Hepatocyte (in vitro differentiated cells): ENCODE measurements at regions not wholly inside any gene's neighbourhood (a gene's known extent, or its start where the extent isn't known, plus 50 kb on each side); places are given as distances from the start of the nearest gene placed in this dataset.

Experiments used
- DNase-seq: peaks from one replicate; pipeline ENCODE4 v3.0.0-alpha.2; 2016; ENCODE audit warnings: low spot score
- H2AFZ ChIP-seq: fragments of 200-600 bp; sonication (generic); 2 replicates; pipeline ENCODE4 v1.6.0; 2016; ENCODE audit warnings: antibody characterized with exemption, mild to moderate bottlenecking
- H3K27ac ChIP-seq: fragments of 200-600 bp; sonication (generic); 2 replicates; pipeline ENCODE4 v1.5.1; 2016; ENCODE audit warnings: mild to moderate bottlenecking
- H3K27me3 ChIP-seq: fragments of 200-600 bp; sonication (generic); 2 replicates; pipeline ENCODE4 v1.6.1; 2016
- H3K36me3 ChIP-seq: fragments of 200-600 bp; sonication (generic); replicated peaks from 2 replicates; pipeline ENCODE4 v1.5.1; 2016; ENCODE audit warnings: low read depth; ENCODE audit not compliant: insufficient read depth
- H3K4me1 ChIP-seq: fragments of 200-600 bp; sonication (generic); 2 replicates; pipeline ENCODE4 v1.5.1; 2016; ENCODE audit warnings: mild to moderate bottlenecking, moderate library complexity; ENCODE audit not compliant: insufficient read depth
- H3K4me2 ChIP-seq: fragments of 200-600 bp; sonication (generic); 2 replicates; pipeline ENCODE4 v1.6.0; 2016
- H3K4me3 ChIP-seq: fragments of 200-600 bp; sonication (generic); 2 replicates; pipeline ENCODE4 v1.5.1; 2016; ENCODE audit warnings: mild to moderate bottlenecking
- H3K79me2 ChIP-seq: fragments of 200-600 bp; sonication (generic); 2 replicates; pipeline ENCODE4 v1.6.0; 2017; ENCODE audit warnings: mild to moderate bottlenecking
- H3K9me2 ChIP-seq: fragments of 200-600 bp; sonication (generic); replicated peaks from 2 replicates; pipeline ENCODE4 v1.6.0; 2017; ENCODE audit warnings: mild to moderate bottlenecking; ENCODE audit not compliant: insufficient read depth
- H3K9me3 ChIP-seq: fragments of 200-600 bp; sonication (generic); 2 replicates; pipeline ENCODE4 v1.5.1; 2016; ENCODE audit warnings: low read depth, mild to moderate bottlenecking
- H4K20me1 ChIP-seq: fragments of 200-600 bp; sonication (generic); 2 replicates; pipeline ENCODE4 v1.6.0; 2016; ENCODE audit warnings: mild to moderate bottlenecking; ENCODE audit not compliant: insufficient read depth, poor library complexity, severe bottlenecking
- EZH2 ChIP-seq: fragments of 200-600 bp; sonication (generic); IDR thresholded peaks from 2 replicates; pipeline ENCODE4 v1.6.1; 2016; ENCODE audit warnings: antibody characterized with exemption, mild to moderate bottlenecking, borderline replicate concordance
- EZH2phosphoT487 ChIP-seq: fragments of 200-600 bp; sonication (generic); IDR thresholded peaks from one replicate; pipeline ENCODE4 v1.6.1; 2018; ENCODE audit warnings: antibody characterized with exemption, mild to moderate bottlenecking, low read depth, moderate library complexity; ENCODE audit not compliant: unreplicated experiment, severe bottlenecking
- WGBS: methylation state at CpG from one replicate; pipeline ENCODE4 v1.1.6; 2016; ENCODE audit warnings: low lambda C conversion rate; ENCODE audit errors: missing lambda C conversion rate; 5-methylcytosine and 5-hydroxymethylcytosine counted together
- TF ChIP-seq, protein P1 (sequence below): fragments of 200-600 bp; sonication (generic); IDR thresholded peaks from 2 replicates; pipeline ENCODE4 v1.5.1; 2016; ENCODE audit warnings: antibody characterized with exemption, mild to moderate bottlenecking; ENCODE audit not compliant: poor library complexity

DNA sequence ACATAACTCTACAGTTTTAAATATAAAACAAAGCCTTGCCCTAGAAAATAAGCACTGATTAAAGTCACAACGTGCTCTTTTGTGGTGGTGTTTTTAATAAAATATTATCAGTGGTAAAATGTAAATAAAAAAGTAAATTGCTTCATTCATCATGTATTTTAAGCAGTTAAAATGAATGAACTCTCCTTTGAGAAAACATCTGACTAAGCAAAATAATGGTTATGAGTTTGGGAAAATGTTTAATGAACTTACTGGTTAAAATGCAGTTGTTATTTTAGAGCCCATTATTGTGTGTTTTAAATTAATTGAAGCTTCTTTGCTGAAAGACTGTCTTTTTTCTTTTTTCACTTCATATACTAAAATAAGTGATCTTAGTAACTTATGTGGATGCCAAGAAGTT is 1007.5 kb upstream of the ARRDC3 start:
- Histone ChIP-seq H3K4me3 (no peak overlapping the region), H3K9me3 (no peaks in the 10 kb centered on the region), H3K4me2 (no peak overlapping the region), H3K36me3 (no peaks in the 10 kb centered on the region), H3K79me2 (no peaks in the 10 kb centered on the region), H3K4me1 (no peaks in the 10 kb centered on the region), H3K27ac (no peak overlapping the region), H3K27me3 (no peaks in the 10 kb centered on the region), H4K20me1 (no peaks in the 10 kb centered on the region), H3K9me2 (no peaks in the 10 kb centered on the region), H2AFZ (no peak overlapping the region)
- DNase-seq: no peak
- TF ChIP-seq EZH2 (no peak), EZH2phosphoT487 (no peak)
- TF ChIP-seq, protein P1, sequence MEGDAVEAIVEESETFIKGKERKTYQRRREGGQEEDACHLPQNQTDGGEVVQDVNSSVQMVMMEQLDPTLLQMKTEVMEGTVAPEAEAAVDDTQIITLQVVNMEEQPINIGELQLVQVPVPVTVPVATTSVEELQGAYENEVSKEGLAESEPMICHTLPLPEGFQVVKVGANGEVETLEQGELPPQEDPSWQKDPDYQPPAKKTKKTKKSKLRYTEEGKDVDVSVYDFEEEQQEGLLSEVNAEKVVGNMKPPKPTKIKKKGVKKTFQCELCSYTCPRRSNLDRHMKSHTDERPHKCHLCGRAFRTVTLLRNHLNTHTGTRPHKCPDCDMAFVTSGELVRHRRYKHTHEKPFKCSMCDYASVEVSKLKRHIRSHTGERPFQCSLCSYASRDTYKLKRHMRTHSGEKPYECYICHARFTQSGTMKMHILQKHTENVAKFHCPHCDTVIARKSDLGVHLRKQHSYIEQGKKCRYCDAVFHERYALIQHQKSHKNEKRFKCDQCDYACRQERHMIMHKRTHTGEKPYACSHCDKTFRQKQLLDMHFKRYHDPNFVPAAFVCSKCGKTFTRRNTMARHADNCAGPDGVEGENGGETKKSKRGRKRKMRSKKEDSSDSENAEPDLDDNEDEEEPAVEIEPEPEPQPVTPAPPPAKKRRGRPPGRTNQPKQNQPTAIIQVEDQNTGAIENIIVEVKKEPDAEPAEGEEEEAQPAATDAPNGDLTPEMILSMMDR: no peak
- 74% methylated on average over 1 of the region's 1 CpG for WGBS

DNA sequence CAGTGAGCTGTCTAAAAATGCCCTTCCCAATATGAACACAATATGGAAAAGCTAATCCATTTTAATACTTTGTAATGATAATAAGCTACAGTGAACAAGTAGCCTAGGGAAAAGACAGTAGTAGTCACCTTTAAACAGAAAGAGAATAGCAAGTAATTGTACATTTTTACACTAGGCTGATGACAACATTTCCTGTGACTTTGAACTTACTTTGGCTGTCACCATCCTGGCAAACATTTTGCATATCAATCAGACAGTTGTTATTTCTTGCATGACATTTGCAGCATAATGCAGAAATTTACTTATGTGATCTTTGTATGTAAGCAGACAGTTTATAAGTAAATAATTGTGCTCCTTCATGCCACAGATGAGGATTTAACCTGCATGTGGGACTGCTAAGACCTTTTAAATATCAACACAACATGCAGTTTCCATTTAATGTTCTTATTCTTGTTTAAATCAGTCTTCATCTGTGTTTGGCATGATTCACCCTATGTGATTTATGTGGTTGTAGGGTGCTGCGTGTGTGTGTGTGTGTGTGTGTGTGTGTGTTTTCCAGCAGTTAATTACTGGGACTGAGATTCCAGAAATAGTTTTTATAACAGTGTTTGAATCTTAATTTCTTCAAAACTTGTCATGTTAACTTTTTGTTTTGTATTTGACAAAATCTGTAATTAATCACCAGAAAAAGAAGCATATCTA is 997.1 kb upstream of the ARRDC3 start:
- Histone ChIP-seq H3K27me3 (no peaks in the 10 kb centered on the region), H3K36me3 (no peaks in the 10 kb centered on the region), H4K20me1 (no peaks in the 10 kb centered on the region), H3K9me3 (no peaks in the 10 kb centered on the region), H2AFZ (no peak overlapping the region), H3K79me2 (no peaks in the 10 kb centered on the region), H3K4me1 (no peaks in the 10 kb centered on the region), H3K9me2 (no peaks in the 10 kb centered on the region), H3K4me3 (no peak overlapping the region), H3K4me2 (no peak overlapping the region), H3K27ac (no peak overlapping the region)
- 50% methylated on average over 1 of the region's 1 CpG for WGBS
- no peak for TF ChIP-seq EZH2phosphoT487
- TF ChIP-seq EZH2: no peak
- TF ChIP-seq, protein P1: no peak
- no peak for DNase-seq

DNA sequence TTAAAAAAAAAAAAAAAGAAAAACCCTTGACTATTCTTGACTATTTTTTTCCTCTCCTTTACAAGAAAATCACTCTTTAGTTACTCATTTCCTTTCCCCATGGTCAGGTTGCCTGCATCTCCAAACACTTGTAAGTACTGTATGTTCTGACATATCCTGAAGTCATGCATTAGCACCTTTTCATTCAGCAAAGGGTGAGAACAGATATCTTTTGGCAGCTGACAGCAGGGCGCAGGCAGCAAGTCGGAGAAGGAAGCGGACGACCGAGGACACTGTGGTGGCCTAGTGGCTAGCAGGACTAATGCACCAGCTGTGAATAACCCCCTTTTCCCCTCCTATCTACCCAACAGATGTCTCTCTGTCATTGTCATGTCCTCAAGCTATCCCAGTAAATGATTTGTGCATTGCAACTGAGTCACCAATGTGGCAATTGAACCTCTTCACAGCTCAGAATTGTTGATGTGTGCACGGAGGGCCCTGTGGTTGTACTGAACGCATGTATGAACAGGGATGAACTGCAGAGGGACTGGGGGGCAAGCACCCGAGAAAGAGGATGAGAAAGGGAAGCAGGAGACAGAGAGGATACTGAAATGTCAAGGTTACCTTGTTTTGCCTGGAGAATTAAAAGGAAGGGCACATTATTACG is 996.0 kb upstream of the ARRDC3 start:
- Histone ChIP-seq H3K4me1 (no peaks in the 10 kb centered on the region), H3K27me3 (no peaks in the 10 kb centered on the region), H3K27ac (no peak overlapping the region), H4K20me1 (no peaks in the 10 kb centered on the region), H3K79me2 (no peaks in the 10 kb centered on the region), H3K4me2 (no peak overlapping the region), H3K4me3 (no peak overlapping the region), H2AFZ (no peak overlapping the region), H3K9me3 (no peaks in the 10 kb centered on the region), H3K9me2 (no peaks in the 10 kb centered on the region), H3K36me3 (no peaks in the 10 kb centered on the region)
- 63% methylated on average over 9 of the region's 9 CpGs for WGBS
- no peak for TF ChIP-seq EZH2
- no peak for TF ChIP-seq EZH2phosphoT487
- TF ChIP-seq, protein P1: no peak
- no peak for DNase-seq
